ENCODE measurements at regions not wholly inside any gene's neighbourhood (a gene's known extent, or its start where the extent isn't known, plus 50 kb on each side); places are given as distances from the start of the nearest gene placed in this dataset.
A peak's percentile ranks its signal among the peaks of the same experiment; 100 is the strongest.
"Not testable (repeated sequence)": the region's sequence is repeated elsewhere in the genome, so short reads cannot be mapped to it uniquely, and the experiment has no call there.

DNA sequence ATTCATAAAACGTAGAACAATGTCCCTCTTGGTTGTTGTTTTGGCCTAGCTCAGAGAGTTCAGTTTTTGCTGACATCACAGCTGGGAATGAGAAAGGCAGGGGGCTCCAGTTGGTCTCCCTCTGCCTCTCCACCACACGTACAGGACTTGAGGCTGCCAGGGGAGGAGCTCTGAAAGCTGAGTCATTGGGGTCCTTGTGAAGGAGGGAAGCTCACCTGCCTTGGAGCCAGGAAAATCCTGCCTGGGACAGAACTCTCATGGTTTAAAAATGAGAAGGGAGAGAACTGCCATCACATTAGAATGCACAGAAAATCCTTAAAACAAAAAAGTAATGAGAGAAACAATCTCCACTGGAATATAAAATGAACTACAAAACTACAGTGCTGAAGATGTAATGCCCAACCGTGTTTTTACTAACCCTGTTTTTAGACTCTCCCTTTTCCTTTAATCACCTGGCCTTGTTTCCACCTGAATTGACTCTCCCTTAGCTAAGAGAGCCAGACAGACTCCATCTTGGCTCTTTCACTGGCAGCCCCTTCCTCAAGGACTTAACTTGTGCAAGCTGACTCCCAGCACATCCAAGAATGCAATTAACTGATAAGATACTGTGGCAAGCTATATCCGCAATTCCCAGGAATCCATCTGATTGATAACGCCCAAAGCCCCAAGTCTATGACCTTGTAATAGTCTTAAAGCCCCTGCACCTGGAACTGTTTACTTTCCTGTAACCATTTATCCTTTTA, 58.6 kb upstream of the TARP start:
- not testable (repeated sequence) for DNase-seq

- DNase-seq: no peak
These were observed 57.6 kb upstream of the TARP start for GRCh38 chr7:38330861-38331621.

GRCh38 chr7:38330039-38330438, 56.6 kb upstream of the TARP start:
- DNase-seq: peak in 1 of 2 donors; percentile 7

DNA sequence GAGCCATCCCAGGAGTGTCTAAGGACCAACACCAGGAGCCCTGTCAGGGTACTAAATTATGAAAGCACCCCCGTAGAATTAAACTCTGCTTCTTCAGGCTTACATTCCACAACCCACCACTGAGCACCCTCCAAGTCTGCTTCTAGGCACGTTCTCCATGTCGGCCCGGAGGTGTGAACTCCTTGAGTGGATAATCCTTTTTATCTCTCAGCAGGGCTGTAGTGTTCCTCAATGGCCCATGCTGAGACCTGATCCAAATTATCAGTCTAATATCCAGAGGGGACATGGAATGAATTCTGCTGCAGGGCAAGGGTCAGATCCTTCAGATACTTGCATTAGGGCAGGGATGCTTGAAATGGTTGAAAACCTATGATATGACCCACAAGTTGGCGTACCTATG, 55.9 kb upstream of the TARP start:
- no peak for DNase-seq

DNA sequence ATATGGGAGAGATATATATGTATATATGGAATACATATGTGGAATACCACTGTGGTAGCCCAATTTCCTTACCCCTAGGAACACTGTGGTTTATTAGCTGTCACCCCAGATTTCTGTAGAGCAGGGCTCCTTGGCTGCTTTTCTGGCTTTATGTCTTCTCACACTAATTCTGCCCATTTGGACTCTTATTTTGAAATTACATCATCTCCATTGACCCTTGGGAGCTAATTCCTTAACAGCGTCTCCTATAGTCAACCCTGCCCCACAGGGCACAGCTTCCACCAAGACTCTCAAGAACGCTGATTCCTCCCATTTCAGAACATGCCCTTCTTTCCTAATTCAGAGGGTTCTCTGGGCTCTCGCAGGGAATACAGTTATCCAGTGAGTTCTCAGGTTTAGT, 55.4 kb upstream of the TARP start:
- DNase-seq: no peak

- DNase-seq: peak in 1 of 2 donors; percentile 67
These were observed 54.2 kb upstream of the TARP start for GRCh38 chr7:38327637-38328036.
